ENCODE measurements at regions not wholly inside any gene's neighbourhood (a gene's known extent, or its start where the extent isn't known, plus 50 kb on each side); places are given as distances from the start of the nearest gene placed in this dataset.

DNA sequence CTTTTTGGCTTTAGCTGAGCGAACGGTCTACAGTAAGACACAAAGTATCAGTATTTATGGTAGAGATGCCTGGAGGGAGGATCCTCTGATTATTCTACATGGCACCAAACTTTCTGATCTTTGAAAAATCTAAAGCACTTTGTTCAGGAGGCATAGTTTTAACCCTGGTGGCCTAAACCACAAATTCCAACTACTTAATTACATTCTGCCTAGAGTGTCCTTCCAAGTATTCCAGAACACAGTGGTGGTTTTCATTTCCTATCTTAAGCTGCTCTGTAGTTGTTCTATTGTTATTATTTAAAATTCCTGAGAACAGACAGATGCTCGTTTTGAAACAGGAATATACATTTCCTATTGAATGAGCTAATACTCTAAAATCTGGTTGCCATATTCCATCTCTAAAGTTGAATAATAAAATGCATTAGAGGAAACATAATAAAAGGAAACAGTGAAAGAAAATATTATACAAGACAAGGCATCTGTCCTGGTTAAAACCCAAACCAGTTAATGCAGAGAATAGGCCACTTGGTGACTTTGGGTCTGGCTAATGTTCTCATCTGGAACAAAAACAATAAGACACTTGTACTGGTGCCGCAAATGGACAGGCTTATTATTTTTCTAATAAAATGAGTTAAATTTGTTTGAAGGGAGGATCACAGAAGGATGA is 657.4 kb downstream of the SPRY1 start:
- H3K9me3 Mint-ChIP-seq (ENCODE audit: unreplicated experiment), result peaks cover 1% of the 10 kb centered on the region
- no peaks in the 10 kb centered on the region for H3K36me3 Mint-ChIP-seq (ENCODE audit: unreplicated experiment)
- H3K27ac Mint-ChIP-seq (ENCODE audit: unreplicated experiment), result no peak overlapping the region

DNA sequence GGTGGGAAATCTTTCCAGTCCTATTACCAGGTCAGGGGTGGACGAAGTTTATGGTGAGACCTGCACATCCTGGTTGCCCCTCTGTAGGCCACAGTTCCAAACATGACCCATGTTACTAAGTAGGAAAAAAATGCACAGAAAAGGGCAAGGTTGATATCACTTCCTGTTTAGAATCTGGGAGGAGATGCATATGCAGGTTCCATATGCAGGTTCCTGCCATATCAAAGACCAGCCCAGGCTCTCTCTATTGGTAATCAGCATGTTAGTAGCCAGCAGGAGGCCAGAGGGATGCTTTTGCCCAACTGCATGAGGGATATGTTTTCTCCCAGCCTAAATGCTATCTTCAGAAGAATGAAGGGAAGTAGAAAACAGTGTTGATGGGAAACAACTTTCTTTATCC is 657.2 kb downstream of the ANKRD50 start:
- no peak overlapping the region for H3K4me3 Mint-ChIP-seq (ENCODE audit: unreplicated experiment)
- peaks cover 1% of the 10 kb centered on the region for H3K9me3 Mint-ChIP-seq (ENCODE audit: unreplicated experiment)
- H3K27ac Mint-ChIP-seq (ENCODE audit: unreplicated experiment), result no peak overlapping the region
- TF ChIP-seq, protein P1, sequence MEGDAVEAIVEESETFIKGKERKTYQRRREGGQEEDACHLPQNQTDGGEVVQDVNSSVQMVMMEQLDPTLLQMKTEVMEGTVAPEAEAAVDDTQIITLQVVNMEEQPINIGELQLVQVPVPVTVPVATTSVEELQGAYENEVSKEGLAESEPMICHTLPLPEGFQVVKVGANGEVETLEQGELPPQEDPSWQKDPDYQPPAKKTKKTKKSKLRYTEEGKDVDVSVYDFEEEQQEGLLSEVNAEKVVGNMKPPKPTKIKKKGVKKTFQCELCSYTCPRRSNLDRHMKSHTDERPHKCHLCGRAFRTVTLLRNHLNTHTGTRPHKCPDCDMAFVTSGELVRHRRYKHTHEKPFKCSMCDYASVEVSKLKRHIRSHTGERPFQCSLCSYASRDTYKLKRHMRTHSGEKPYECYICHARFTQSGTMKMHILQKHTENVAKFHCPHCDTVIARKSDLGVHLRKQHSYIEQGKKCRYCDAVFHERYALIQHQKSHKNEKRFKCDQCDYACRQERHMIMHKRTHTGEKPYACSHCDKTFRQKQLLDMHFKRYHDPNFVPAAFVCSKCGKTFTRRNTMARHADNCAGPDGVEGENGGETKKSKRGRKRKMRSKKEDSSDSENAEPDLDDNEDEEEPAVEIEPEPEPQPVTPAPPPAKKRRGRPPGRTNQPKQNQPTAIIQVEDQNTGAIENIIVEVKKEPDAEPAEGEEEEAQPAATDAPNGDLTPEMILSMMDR (IDR thresholded peaks at IDR 0.05; ENCODE audit: partially characterized antibody, unreplicated experiment), result no peak
- no peaks in the 10 kb centered on the region for H3K36me3 Mint-ChIP-seq (ENCODE audit: unreplicated experiment)
- no peaks in the 10 kb centered on the region for H3K4me1 Mint-ChIP-seq (ENCODE audit: low read depth, unreplicated experiment)
- no peak for DNase-seq
- H3K27me3 Mint-ChIP-seq (ENCODE audit: unreplicated experiment), result no peaks in the 10 kb centered on the region

More for the DNA sequence above, 657.4 kb downstream of the SPRY1 start:
- Mint-ChIP-seq H3K4me3 (ENCODE audit: unreplicated experiment) (no peak overlapping the region), H3K27me3 (ENCODE audit: unreplicated experiment) (no peaks in the 10 kb centered on the region), H3K4me1 (ENCODE audit: low read depth, unreplicated experiment) (no peaks in the 10 kb centered on the region)
- DNase-seq, result no peak
- TF ChIP-seq, protein P1 (IDR thresholded peaks at IDR 0.05; ENCODE audit: partially characterized antibody, unreplicated experiment), result no peak

DNA sequence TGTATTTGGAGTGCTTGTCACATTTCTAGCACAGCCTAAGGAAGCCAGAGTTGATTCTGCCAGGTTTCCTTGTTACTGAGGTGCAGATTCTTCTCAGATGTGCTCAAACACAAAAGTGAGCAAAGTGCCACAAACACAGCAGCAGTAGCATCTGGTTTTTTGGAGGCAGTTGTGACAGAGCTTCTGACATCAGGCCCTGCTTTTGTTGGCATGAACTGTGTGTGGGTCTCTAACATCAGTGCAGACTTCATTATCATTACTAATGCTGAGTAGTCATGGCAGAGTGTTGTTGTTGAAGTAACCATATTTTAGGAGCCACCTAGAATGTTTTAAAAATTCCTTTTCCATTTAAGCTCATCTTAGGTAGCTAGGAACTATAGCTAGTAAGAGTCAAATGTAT is 656.6 kb downstream of the ANKRD50 start:
- TF ChIP-seq, protein P1 (IDR thresholded peaks at IDR 0.05; ENCODE audit: partially characterized antibody, unreplicated experiment), result no peak
- no peak for DNase-seq
- Mint-ChIP-seq H3K36me3 (ENCODE audit: unreplicated experiment) (no peaks in the 10 kb centered on the region), H3K27ac (ENCODE audit: unreplicated experiment) (no peak overlapping the region), H3K9me3 (ENCODE audit: unreplicated experiment) (peaks cover 1% of the 10 kb centered on the region), H3K27me3 (ENCODE audit: unreplicated experiment) (no peaks in the 10 kb centered on the region), H3K4me3 (ENCODE audit: unreplicated experiment) (no peak overlapping the region), H3K4me1 (ENCODE audit: low read depth, unreplicated experiment) (no peaks in the 10 kb centered on the region)

DNA sequence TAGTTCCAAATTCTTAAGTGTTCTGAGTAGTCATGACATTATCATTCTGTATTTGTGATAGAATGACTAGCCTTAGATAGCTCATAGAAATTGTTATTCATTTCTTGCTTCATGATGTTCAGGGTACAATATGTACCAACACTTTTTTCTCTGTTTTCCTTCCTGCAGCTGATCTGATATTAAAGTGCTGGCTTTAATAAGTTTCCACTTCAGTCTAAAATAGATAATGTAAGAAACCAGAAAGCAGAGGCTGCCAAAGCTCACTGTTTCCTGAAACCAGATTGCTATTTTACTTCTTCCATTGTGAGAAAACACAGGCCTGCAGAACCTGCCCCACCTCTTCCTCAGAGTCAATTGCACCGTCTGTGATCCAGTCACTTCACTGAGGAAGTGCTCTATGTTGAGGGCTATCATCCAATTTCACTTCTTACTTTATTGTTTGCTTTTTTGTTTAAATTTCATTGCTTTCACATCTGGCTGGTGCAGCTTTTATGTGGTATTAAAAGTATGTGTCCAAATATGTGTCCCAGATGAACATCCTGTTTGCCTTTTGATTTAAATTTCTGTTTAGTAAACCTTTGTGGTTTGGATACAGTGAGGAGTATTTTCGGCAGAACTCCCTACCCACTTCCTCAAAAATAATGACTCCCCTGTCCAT is 652.1 kb downstream of the ANKRD50 start:
- no peaks in the 10 kb centered on the region for H3K9me3 Mint-ChIP-seq (ENCODE audit: unreplicated experiment)
- no peak for DNase-seq
- no peaks in the 10 kb centered on the region for H3K4me1 Mint-ChIP-seq (ENCODE audit: low read depth, unreplicated experiment)
- no peaks in the 10 kb centered on the region for H3K27me3 Mint-ChIP-seq (ENCODE audit: unreplicated experiment)
- no peaks in the 10 kb centered on the region for H3K36me3 Mint-ChIP-seq (ENCODE audit: unreplicated experiment)
- TF ChIP-seq, protein P1 (IDR thresholded peaks at IDR 0.05; ENCODE audit: partially characterized antibody, unreplicated experiment), result no peak
- H3K27ac Mint-ChIP-seq (ENCODE audit: unreplicated experiment), result no peak overlapping the region
- H3K4me3 Mint-ChIP-seq (ENCODE audit: unreplicated experiment), result no peak overlapping the region

DNA sequence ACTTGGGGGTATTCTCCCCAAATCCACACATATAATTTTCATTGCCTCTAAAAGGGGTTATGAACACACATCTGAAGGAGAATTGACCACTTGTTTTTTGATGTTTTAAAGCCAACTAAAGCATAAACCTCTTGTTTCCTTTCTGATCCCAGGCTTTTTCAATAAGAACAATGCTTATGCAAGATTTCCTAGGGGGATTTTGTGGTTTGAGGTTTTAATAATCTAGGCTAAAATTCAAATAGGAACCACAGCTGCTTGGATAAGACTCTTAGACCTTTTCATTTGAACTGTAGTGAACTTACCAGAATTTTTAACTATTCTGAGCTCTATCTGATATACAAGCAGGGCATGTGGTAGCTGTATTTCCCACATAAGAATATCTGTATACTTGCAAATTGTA is 651.1 kb downstream of the ANKRD50 start:
- Mint-ChIP-seq H3K27me3 (ENCODE audit: unreplicated experiment) (no peaks in the 10 kb centered on the region), H3K4me3 (ENCODE audit: unreplicated experiment) (no peak overlapping the region), H3K36me3 (ENCODE audit: unreplicated experiment) (no peaks in the 10 kb centered on the region), H3K27ac (ENCODE audit: unreplicated experiment) (no peak overlapping the region), H3K4me1 (ENCODE audit: low read depth, unreplicated experiment) (no peaks in the 10 kb centered on the region), H3K9me3 (ENCODE audit: unreplicated experiment) (no peaks in the 10 kb centered on the region)
- TF ChIP-seq, protein P1 (IDR thresholded peaks at IDR 0.05; ENCODE audit: partially characterized antibody, unreplicated experiment), result no peak
- no peak for DNase-seq

Measured in glutamatergic neuron (in vitro differentiated cells).